GM13977 (cell line): ENCODE measurements at regions not wholly inside any gene's neighbourhood (a gene's known extent, or its start where the extent isn't known, plus 50 kb on each side); places are given as distances from the start of the nearest gene placed in this dataset.

Source experiments
- DNase-seq: peaks from one replicate; pipeline ENCODE4 v3.0.0; 2012; ENCODE audit warnings: low spot score
- CTCF ChIP-seq: IDR thresholded peaks from 2 replicates; pipeline ENCODE4 v1.5.1; 2012; ENCODE audit warnings: mild to moderate bottlenecking, control low read depth; ENCODE audit not compliant: insufficient read depth; ENCODE audit errors: extremely low read depth, missing control alignments
- in situ Hi-C: fragments of 300-500 bp; cut with MboI; formaldehyde crosslinking; loops from one replicate; pipeline ENCODE4 v1.12.0; 2022; ENCODE audit warnings: low sequenced_read_pairs, low pct_unique_long_range_greater_than_20kb, mixed read lengths, inconsistent platforms; ENCODE audit not compliant: unreplicated experiment

GRCh38 chr5:135215617-135216470 is 181.8 kb upstream of the PITX1 start:
- in situ Hi-C loops: no loop called here
- no peak for DNase-seq
- TF ChIP-seq CTCF: no peak

DNA sequence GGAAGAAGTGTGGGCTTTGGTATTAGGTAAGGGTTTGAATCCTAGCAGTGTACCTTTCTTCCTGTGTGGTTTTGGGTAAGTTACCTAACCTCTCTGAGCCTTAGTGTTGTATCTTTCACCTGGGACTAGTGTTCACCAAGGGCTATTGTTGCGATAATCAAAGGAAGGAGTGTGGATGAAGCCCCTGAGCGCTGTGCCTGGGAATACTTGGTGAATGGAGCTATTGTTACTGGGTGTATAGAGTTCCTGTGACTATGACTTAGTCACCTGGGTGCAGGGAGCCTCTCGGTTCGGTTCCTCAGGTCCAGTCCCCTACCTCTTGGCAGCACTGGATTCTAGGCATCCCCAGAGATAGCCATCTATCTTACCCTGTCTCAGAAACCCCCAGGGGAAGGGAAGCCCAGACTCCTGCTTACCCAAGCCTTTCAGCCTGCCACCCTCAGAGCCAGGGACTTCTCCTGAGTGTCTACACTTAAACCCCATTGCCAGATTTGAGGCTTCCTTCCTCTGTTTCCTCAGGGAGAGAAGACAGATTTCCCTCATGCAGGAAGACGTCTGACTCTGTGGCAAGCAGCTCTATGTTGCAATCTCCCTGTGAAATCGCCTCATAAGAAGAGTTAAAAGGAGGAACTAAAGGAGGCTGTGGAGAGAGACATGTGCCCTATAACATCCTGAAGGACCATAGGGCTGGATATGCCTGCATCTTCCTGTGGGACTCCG is 181.0 kb upstream of the PITX1 start:
- TF ChIP-seq CTCF: no peak
- in situ Hi-C loops: no loop called here
- DNase-seq: no peak

GRCh38 chr5:135213466-135214239 is 179.6 kb upstream of the PITX1 start:
- DNase-seq: no peak
- in situ Hi-C loops: no loop called here
- TF ChIP-seq CTCF: no peak

DNA sequence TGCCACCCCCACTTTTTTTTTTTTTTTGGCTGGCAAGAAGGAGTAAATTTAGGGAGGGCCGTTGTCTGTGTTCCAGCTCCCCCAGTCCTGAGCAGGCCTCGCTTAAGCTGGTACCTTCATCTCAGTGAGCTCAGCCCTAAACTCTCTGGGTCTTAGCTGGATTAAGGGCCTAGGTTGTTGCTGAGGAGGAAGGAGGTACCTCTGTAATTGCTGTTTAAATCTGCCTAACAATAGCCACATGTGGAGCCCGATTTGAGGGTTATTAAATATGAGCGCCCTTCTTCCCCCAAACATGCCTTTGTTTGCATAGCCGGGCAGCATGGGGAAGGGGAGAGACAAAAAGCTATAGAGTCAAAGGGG is 179.0 kb upstream of the PITX1 start:
- in situ Hi-C loops: no loop called here
- no peak for TF ChIP-seq CTCF
- DNase-seq: no peak

GRCh38 chr5:135212361-135213026 is 178.5 kb upstream of the PITX1 start:
- in situ Hi-C loops: no loop called here
- DNase-seq: no peak
- no peak for TF ChIP-seq CTCF

DNA sequence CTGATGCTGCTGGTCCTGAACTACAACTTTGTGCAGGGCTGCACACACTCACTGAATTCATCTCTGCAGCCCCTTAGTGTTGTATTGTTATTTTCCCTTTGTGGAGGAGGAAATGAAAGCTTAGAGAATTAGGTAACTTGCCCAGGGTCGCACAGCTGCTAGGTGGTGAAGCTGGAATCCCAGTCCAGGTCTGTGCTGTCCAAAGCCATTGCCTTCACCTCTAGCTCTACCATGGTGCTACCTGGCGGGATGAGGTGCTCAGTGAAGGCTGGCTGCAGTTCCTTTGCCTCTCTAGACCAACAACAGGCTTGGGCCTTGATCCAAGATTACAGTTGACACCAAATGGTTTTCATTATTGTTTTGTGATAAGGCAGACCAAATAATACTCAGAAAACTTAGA is 177.8 kb upstream of the PITX1 start:
- no peak for TF ChIP-seq CTCF
- in situ Hi-C loops: no loop called here
- DNase-seq: no peak
